ENCODE measurements at regions not wholly inside any gene's neighbourhood (a gene's known extent, or its start where the extent isn't known, plus 50 kb on each side); places are given as distances from the start of the nearest gene placed in this dataset.

- H3K9me3 ChIP-seq = no peaks in the 10 kb centered on the region
- CTCF ChIA-PET = interaction anchor here (5.4 to 7.9 kb wide), 2 partner anchors 19 to 24 kb away, joined by 112 to 170 read pairs; no protein-coding TSS in a partner anchor
- no peak overlapping the region for H3K4me2 ChIP-seq
- ATAC-seq (no peak), DNase-seq (ENCODE audit: low read depth in 1 of 2, low spot score in 1 of 2) (no peak), FAIRE-seq (no peak)
- no peak overlapping the region for H3K27ac ChIP-seq
- WGBS (ENCODE audit: missing lambda C conversion rate) = 32% methylated on average over 7 of the region's 7 CpGs
- TF ChIP-seq ZFP36 (IDR thresholded peaks at IDR 0.05; ENCODE audit: borderline replicate concordance, partially characterized antibody) (peak; percentile 67), CBX8 (IDR thresholded peaks at IDR 0.05) (no peak)
- H3K4me1 ChIP-seq = no peaks in the 10 kb centered on the region
- H3K4me3 ChIP-seq = no peak overlapping the region
- POLR2A ChIA-PET = no interaction called here
These were observed 71.9 kb downstream of the PHETA1 start for GRCh38 chr12:111296906-111297463.

GRCh38 chr12:111295176-111295575 is 73.7 kb downstream of the PHETA1 start:
- TF ChIP-seq TFCP2L1 (CRISPR knock-in tag; IDR thresholded peaks at IDR 0.05) (no peak), KDM1A (IDR thresholded peaks at IDR 0.05; ENCODE audit: low read depth) (no peak), HOXB5 (CRISPR knock-in tag; IDR thresholded peaks at IDR 0.05) (no peak), RNF2 (IDR thresholded peaks at IDR 0.05; ENCODE audit: borderline replicate concordance, low read depth) (no peak)
- FAIRE-seq = no peak
- Histone ChIP-seq H3K4me3 (no peak overlapping the region), H3K4me1 (no peaks in the 10 kb centered on the region), H3K27ac (no peak overlapping the region), H3K9me3 (no peaks in the 10 kb centered on the region), H3K4me2 (no peak overlapping the region)
- no peak for DNase-seq (ENCODE audit: low read depth in 1 of 2, low spot score in 1 of 2)
- ChIA-PET CTCF (no interaction called here), POLR2A (no interaction called here)
- no peak for ATAC-seq
- WGBS (ENCODE audit: missing lambda C conversion rate) = 57% methylated on average over 10 of the region's 10 CpGs

- H3K27ac ChIP-seq = no peak overlapping the region
- no peak for DNase-seq (ENCODE audit: low read depth in 1 of 2, low spot score in 1 of 2)
- ChIA-PET POLR2A (no interaction called here), CTCF (interaction anchor here (1.0 to 1.2 kb wide), 2 partner anchors 356 to 398 kb away, joined by 3 read pairs; no protein-coding TSS in a partner anchor)
- no peaks in the 10 kb centered on the region for H3K9me3 ChIP-seq
- no peak overlapping the region for H3K4me3 ChIP-seq
- 63% methylated on average over 20 of the region's 20 CpGs for WGBS (ENCODE audit: missing lambda C conversion rate)
- no peak overlapping the region for H3K4me2 ChIP-seq
- no peak for ATAC-seq
- TF ChIP-seq NPAS2 (CRISPR knock-in tag; IDR thresholded peaks at IDR 0.05; ENCODE audit: borderline replicate concordance) = no peak
- TF ChIP-seq CTCF (IDR thresholded peaks at IDR 0.05) = no peak
- TF ChIP-seq RAD21 (conservative IDR thresholded peaks at IDR 0.05 in 1 of 2, IDR thresholded peaks at IDR 0.05 in 1 of 2) = no peak
- no peak for TF ChIP-seq RARB (CRISPR knock-in tag; IDR thresholded peaks at IDR 0.05)
- no peak for TF ChIP-seq FOSL2 (IDR thresholded peaks at IDR 0.05)
- TF ChIP-seq FOSL2 (CRISPR knock-in tag; IDR thresholded peaks at IDR 0.05) = no peak
- no peak for TF ChIP-seq HOXB13 (CRISPR knock-in tag; IDR thresholded peaks at IDR 0.05; ENCODE audit: low read depth)
- no peak for TF ChIP-seq KDM5A (IDR thresholded peaks at IDR 0.05)
- TF ChIP-seq SMC3 (IDR thresholded peaks at IDR 0.05) = no peak
- no peak for TF ChIP-seq JUNB (IDR thresholded peaks at IDR 0.05)
- no peak for FAIRE-seq
- H3K4me1 ChIP-seq = no peaks in the 10 kb centered on the region
These were observed 75.5 kb downstream of the PHETA1 start for GRCh38 chr12:111293266-111294009.

- no peak overlapping the region for H3K4me3 ChIP-seq
- ATAC-seq (no peak), FAIRE-seq (no peak), DNase-seq (ENCODE audit: low read depth in 1 of 2, low spot score in 1 of 2) (no peak)
- no peaks in the 10 kb centered on the region for H3K9me3 ChIP-seq
- no peak overlapping the region for H3K4me2 ChIP-seq
- WGBS (ENCODE audit: missing lambda C conversion rate) = 69% methylated on average over 12 of the region's 12 CpGs
- H3K27ac ChIP-seq = no peak overlapping the region
- ChIA-PET POLR2A (no interaction called here), CTCF (interaction anchor here (0.8 to 4.9 kb wide), 2 partner anchors 9 to 266 kb away, joined by 4 to 29 read pairs; no protein-coding TSS in a partner anchor)
- H3K4me1 ChIP-seq = no peaks in the 10 kb centered on the region
- TF ChIP-seq FOXS1 (CRISPR knock-in tag; IDR thresholded peaks at IDR 0.05) (no peak), GATA3 (IDR thresholded peaks at IDR 0.05; ENCODE audit: borderline replicate concordance) (no peak), BHLHE40 (IDR thresholded peaks at IDR 0.05; ENCODE audit: low read depth, low read length) (no peak), RARB (CRISPR knock-in tag; IDR thresholded peaks at IDR 0.05) (no peak), NPAS2 (CRISPR knock-in tag; IDR thresholded peaks at IDR 0.05; ENCODE audit: borderline replicate concordance) (no peak), ZNF302 (CRISPR knock-in tag; IDR thresholded peaks at IDR 0.05) (no peak), NR3C1 (IDR thresholded peaks at IDR 0.05) (no peak), RCOR1 (IDR thresholded peaks at IDR 0.05; ENCODE audit: low read depth, low read length) (no peak), RAD21 (conservative IDR thresholded peaks at IDR 0.05 in 1 of 2, IDR thresholded peaks at IDR 0.05 in 1 of 2) (no peak), CHD4 (IDR thresholded peaks at IDR 0.05; ENCODE audit: borderline replicate concordance) (no peak), HOXB5 (CRISPR knock-in tag; IDR thresholded peaks at IDR 0.05) (no peak), ZC3H11A (IDR thresholded peaks at IDR 0.05) (no peak), MYC (IDR thresholded peaks at IDR 0.05; ENCODE audit: borderline replicate concordance, low read length) (no peak), HEYL (CRISPR knock-in tag; IDR thresholded peaks at IDR 0.05) (no peak), CHD2 (IDR thresholded peaks at IDR 0.05; ENCODE audit: low read length, partially characterized antibody) (no peak), HOXA7 (CRISPR knock-in tag; IDR thresholded peaks at IDR 0.05) (no peak)
These were observed 77.5 kb downstream of the PHETA1 start for GRCh38 chr12:111291357-111291756.

Measured in A549 (cell line).